Endothelial cell of umbilical vein (primary cell): ENCODE measurements at regions not wholly inside any gene's neighbourhood (a gene's known extent, or its start where the extent isn't known, plus 50 kb on each side); places are given as distances from the start of the nearest gene placed in this dataset.

Experiments used
- EZH2 ChIP-seq: IDR thresholded peaks from 2 replicates; pipeline ENCODE4 v1.6.1; 2012; ENCODE audit warnings: borderline replicate concordance, low read depth, mild to moderate bottlenecking, moderate library complexity, low read length, inconsistent platforms; ENCODE audit not compliant: severe bottlenecking
- POLR2A ChIP-seq: IDR thresholded peaks from 2 replicates; pipeline ENCODE4 v1.6.1; 2012; ENCODE audit warnings: low read depth, mild to moderate bottlenecking, control low read depth, low read length
- TF ChIP-seq, protein P1 (sequence below), 2 donors: IDR thresholded peaks; 1 replicate in 1 of 2; 2 replicates in 1 of 2; pipeline ENCODE4 v1.5.1; 2011; ENCODE audit warnings: low read length in 2 of 2, mild to moderate bottlenecking in 2 of 2, moderate library complexity in 2 of 2, control low read depth in 1 of 2, inconsistent platforms in 1 of 2, low read depth in 1 of 2; ENCODE audit not compliant: insufficient read depth in 1 of 2; ENCODE audit errors: extremely low read depth in 1 of 2

DNA sequence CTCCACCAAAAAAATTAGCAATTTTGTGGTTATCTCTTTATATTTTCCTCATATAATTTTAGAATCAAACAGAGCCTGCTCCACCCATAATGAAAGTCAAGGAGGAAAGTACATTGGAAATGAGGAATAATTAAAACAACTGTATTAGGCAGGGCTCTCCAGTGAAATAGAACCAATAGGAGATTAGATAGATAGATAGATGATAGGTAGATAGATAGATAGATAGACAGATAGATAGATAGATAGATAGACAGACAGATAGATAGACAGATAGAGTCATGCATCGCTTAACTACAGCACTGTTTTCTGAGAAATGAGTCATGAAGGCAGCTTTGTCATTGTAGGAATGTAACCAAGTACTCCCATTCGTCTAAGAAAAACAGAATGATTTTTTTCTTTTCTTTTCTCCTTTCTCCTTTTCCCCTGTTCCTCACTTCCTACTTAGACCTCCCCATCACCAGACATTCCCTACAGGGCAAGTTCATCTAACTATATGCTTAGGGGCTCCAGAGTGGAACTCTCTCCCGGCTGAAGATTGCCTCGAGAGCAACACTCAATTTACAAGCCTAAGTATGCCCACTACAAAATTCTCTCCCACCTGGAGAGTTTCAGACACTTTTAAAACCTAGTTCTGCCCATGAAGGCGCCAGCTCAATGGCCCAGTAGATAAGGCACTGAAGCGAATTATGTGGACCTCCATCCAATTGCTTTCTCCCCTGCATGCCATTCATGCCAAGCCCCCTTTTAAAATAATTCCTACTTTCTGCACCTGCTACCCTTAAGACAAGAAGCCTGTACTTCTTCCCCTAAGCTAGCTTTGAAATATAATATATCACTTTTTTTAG, 53.3 kb upstream of the LIPC start:
- TF ChIP-seq EZH2 (no peak), POLR2A (no peak)
- TF ChIP-seq, protein P1, sequence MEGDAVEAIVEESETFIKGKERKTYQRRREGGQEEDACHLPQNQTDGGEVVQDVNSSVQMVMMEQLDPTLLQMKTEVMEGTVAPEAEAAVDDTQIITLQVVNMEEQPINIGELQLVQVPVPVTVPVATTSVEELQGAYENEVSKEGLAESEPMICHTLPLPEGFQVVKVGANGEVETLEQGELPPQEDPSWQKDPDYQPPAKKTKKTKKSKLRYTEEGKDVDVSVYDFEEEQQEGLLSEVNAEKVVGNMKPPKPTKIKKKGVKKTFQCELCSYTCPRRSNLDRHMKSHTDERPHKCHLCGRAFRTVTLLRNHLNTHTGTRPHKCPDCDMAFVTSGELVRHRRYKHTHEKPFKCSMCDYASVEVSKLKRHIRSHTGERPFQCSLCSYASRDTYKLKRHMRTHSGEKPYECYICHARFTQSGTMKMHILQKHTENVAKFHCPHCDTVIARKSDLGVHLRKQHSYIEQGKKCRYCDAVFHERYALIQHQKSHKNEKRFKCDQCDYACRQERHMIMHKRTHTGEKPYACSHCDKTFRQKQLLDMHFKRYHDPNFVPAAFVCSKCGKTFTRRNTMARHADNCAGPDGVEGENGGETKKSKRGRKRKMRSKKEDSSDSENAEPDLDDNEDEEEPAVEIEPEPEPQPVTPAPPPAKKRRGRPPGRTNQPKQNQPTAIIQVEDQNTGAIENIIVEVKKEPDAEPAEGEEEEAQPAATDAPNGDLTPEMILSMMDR (IDR thresholded peaks at IDR 0.05; ENCODE audit: extremely low read depth in 1 of 2, insufficient read depth in 1 of 2, low read depth in 1 of 2, low read length in 2 of 2): no peak
